WTC11 (cell line): ENCODE measurements at regions not wholly inside any gene's neighbourhood (a gene's known extent, or its start where the extent isn't known, plus 50 kb on each side); places are given as distances from the start of the nearest gene placed in this dataset.

Source experiments
- ATAC-seq: fragments of 200-7000 bp; cut with Tn5 transposase; 2 replicates; pipeline ENCODE4 v1.10.0; 2021; ENCODE audit warnings: mild to moderate bottlenecking, moderate library complexity
- CTCF ChIA-PET: fragments of 300-600 bp; sonication (Branson Sonifier 250); formaldehyde crosslinking; loops from one replicate; lab custom pipeline; 2021; ENCODE audit warnings: antibody characterized with exemption; lab: Charles Lee
- POLR2A ChIA-PET: fragments of 350-600 bp; sonication (Branson Sonifier 250); formaldehyde crosslinking; loops from one replicate; lab custom pipeline; 2021; ENCODE audit warnings: antibody characterized with exemption; lab: Charles Lee
- DNase-seq: peaks from one replicate; pipeline ENCODE4 v3.0.0; 2021; ENCODE audit warnings: low spot score
- H3K27ac Mint-ChIP-seq: 2 replicates; pipeline ENCODE4 v1.8.0; 2021; ENCODE audit warnings: mixed read lengths
- H3K27me3 Mint-ChIP-seq: 2 replicates; pipeline ENCODE4 v1.8.0; 2021; ENCODE audit warnings: low read depth, mild to moderate bottlenecking, moderate library complexity, mixed read lengths
- H3K36me3 Mint-ChIP-seq: 2 replicates; pipeline ENCODE4 v1.8.0; 2021; ENCODE audit warnings: mixed read lengths
- H3K4me1 Mint-ChIP-seq: 2 replicates; pipeline ENCODE4 v1.8.0; 2022; ENCODE audit warnings: mixed read lengths
- H3K4me3 Mint-ChIP-seq: 2 replicates; pipeline ENCODE4 v1.8.0; 2021; ENCODE audit warnings: mild to moderate bottlenecking, moderate library complexity, mixed read lengths
- H3K9me3 Mint-ChIP-seq: 2 replicates; pipeline ENCODE4 v1.8.0; 2021; ENCODE audit warnings: mixed read lengths
- ATF1 ChIP-seq: sonication (generic); formaldehyde crosslinking; IDR thresholded peaks from 2 replicates; pipeline ENCODE4 v1.8.1; 2023; ENCODE audit warnings: mild to moderate bottlenecking, moderate library complexity, missing genetic modification reagents
- CREB1 ChIP-seq: sonication (generic); formaldehyde crosslinking; IDR thresholded peaks from 2 replicates; pipeline ENCODE4 v1.8.0; 2023; ENCODE audit warnings: mild to moderate bottlenecking, missing genetic modification reagents
- ESRRA ChIP-seq: sonication (generic); formaldehyde crosslinking; IDR thresholded peaks from 2 replicates; pipeline ENCODE4 v1.8.1; 2022; ENCODE audit warnings: mild to moderate bottlenecking, missing genetic modification reagents, borderline replicate concordance
- FOXK1 ChIP-seq: sonication (generic); formaldehyde crosslinking; IDR thresholded peaks from 2 replicates; pipeline ENCODE4 v1.8.0; 2022; ENCODE audit warnings: mild to moderate bottlenecking, moderate library complexity, missing genetic modification reagents
- GTF2I ChIP-seq: fragments of 250-450 bp; sonication (Bioruptor Pico); conservative IDR thresholded peaks from 2 replicates; pipeline ENCODE4 v1.4.0; 2021; ENCODE audit warnings: mild to moderate bottlenecking
- RORB ChIP-seq: fragments of 250-450 bp; sonication (Bioruptor Pico); IDR thresholded peaks from 2 replicates; pipeline ENCODE4 v1.9.0; 2021; ENCODE audit warnings: mild to moderate bottlenecking
- TCF7 ChIP-seq: sonication (generic); formaldehyde crosslinking; IDR thresholded peaks from 2 replicates; pipeline ENCODE4 v1.8.0; 2022; ENCODE audit warnings: mild to moderate bottlenecking, low read depth, missing genetic modification reagents, moderate library complexity
- USF1 ChIP-seq: sonication (generic); formaldehyde crosslinking; IDR thresholded peaks from 2 replicates; pipeline ENCODE4 v1.8.0; 2022; ENCODE audit warnings: mild to moderate bottlenecking, missing genetic modification reagents
- ZBTB21 ChIP-seq: sonication (generic); formaldehyde crosslinking; IDR thresholded peaks from 2 replicates; pipeline ENCODE4 v1.8.1; 2023; ENCODE audit warnings: mild to moderate bottlenecking, missing genetic modification reagents, borderline replicate concordance
- ZNF232 ChIP-seq: sonication (generic); formaldehyde crosslinking; IDR thresholded peaks from 2 replicates; pipeline ENCODE4 v1.8.0; 2022; ENCODE audit warnings: mild to moderate bottlenecking, missing genetic modification reagents
- ZNF532 ChIP-seq: fragments of 250-450 bp; sonication (Bioruptor Pico); IDR thresholded peaks from 2 replicates; pipeline ENCODE4 v1.9.0; 2021; ENCODE audit warnings: mild to moderate bottlenecking, borderline replicate concordance
- TF ChIP-seq, protein P1 (sequence below): sonication (generic); formaldehyde crosslinking; IDR thresholded peaks from 2 replicates; pipeline ENCODE4 v1.8.1; 2022; ENCODE audit warnings: mild to moderate bottlenecking, moderate library complexity, missing genetic modification reagents
- TF ChIP-seq, protein P2 (sequence below): sonication (generic); formaldehyde crosslinking; IDR thresholded peaks from 2 replicates; pipeline ENCODE4 v1.8.0; 2022; ENCODE audit warnings: missing genetic modification reagents

GRCh38 chr2:209230560-209230959 lies 193.3 kb upstream of the MAP2 start (continued):
- TF ChIP-seq ZNF532 (CRISPR knock-in tag): no peak
- TF ChIP-seq, protein P1, sequence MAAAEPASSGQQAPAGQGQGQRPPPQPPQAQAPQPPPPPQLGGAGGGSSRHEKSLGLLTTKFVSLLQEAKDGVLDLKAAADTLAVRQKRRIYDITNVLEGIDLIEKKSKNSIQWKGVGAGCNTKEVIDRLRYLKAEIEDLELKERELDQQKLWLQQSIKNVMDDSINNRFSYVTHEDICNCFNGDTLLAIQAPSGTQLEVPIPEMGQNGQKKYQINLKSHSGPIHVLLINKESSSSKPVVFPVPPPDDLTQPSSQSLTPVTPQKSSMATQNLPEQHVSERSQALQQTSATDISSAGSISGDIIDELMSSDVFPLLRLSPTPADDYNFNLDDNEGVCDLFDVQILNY (CRISPR knock-in tag): no peak
- no peak for TF ChIP-seq ATF1 (CRISPR knock-in tag)

DNA sequence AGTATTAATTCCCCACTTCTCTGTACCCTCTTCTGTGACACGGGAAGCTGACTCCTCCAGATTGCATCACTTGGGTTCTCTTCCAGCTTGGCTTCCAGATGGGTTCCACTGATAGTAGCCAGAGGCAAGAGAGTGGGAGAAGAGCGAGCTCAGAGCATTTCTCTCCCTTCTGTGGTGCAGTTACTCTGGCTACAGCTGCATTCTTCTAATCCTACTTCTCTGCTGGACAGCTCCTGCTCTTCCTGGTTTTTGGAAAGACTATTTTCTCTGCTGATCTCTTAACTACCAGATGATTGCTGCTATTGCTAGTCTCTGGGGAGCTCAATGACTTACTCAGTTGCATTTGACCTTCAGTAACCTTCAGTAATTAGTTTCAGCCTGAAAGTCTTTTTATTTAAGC lies 187.5 kb upstream of the MAP2 start:
- Mint-ChIP-seq H3K36me3 (peaks cover 14% of the 10 kb centered on the region), H3K27me3 (no peaks in the 10 kb centered on the region), H3K27ac (peak overlapping the region; percentile 83), H3K4me3 (no peak overlapping the region), H3K9me3 (peaks cover 9% of the 10 kb centered on the region), H3K4me1 (peaks cover 26% of the 10 kb centered on the region)
- TF ChIP-seq ZBTB21 (CRISPR knock-in tag) (peak; percentile 35; the same call in 1 of the 2 replicates), FOXK1 (CRISPR knock-in tag) (no peak), RORB (CRISPR knock-in tag) (no peak), ZNF232 (no peak)
- TF ChIP-seq, protein P2, sequence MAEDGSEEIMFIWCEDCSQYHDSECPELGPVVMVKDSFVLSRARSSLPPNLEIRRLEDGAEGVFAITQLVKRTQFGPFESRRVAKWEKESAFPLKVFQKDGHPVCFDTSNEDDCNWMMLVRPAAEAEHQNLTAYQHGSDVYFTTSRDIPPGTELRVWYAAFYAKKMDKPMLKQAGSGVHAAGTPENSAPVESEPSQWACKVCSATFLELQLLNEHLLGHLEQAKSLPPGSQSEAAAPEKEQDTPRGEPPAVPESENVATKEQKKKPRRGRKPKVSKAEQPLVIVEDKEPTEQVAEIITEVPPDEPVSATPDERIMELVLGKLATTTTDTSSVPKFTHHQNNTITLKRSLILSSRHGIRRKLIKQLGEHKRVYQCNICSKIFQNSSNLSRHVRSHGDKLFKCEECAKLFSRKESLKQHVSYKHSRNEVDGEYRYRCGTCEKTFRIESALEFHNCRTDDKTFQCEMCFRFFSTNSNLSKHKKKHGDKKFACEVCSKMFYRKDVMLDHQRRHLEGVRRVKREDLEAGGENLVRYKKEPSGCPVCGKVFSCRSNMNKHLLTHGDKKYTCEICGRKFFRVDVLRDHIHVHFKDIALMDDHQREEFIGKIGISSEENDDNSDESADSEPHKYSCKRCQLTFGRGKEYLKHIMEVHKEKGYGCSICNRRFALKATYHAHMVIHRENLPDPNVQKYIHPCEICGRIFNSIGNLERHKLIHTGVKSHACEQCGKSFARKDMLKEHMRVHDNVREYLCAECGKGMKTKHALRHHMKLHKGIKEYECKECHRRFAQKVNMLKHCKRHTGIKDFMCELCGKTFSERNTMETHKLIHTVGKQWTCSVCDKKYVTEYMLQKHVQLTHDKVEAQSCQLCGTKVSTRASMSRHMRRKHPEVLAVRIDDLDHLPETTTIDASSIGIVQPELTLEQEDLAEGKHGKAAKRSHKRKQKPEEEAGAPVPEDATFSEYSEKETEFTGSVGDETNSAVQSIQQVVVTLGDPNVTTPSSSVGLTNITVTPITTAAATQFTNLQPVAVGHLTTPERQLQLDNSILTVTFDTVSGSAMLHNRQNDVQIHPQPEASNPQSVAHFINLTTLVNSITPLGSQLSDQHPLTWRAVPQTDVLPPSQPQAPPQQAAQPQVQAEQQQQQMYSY (CRISPR knock-in tag): peak; percentile 45; the same call in 1 of the 2 replicates
- ChIA-PET CTCF (interaction anchor here (0.5 to 1.1 kb wide), 3 partner anchors 14 to 770 kb away, joined by 3 to 4 read pairs (median 3); no protein-coding TSS in a partner anchor), POLR2A (interaction anchor here (0.6 kb wide), 1 partner anchor 588 kb away, joined by 3 read pairs; no protein-coding TSS in a partner anchor)
- peak; percentile 99 for ATAC-seq
- peak; percentile 14 for DNase-seq

GRCh38 chr2:209238765-209239584 lies 184.9 kb upstream of the MAP2 start:
- POLR2A ChIA-PET: no interaction called here
- Mint-ChIP-seq H3K4me3 (no peak overlapping the region), H3K4me1 (peaks cover 25% of the 10 kb centered on the region), H3K9me3 (peaks cover 33% of the 10 kb centered on the region), H3K36me3 (peaks cover 29% of the 10 kb centered on the region), H3K27me3 (peaks cover 4% of the 10 kb centered on the region), H3K27ac (no peak overlapping the region)
- CTCF ChIA-PET: no interaction called here
- TF ChIP-seq GTF2I (no peak), ESRRA (no peak), CREB1 (no peak), USF1 (CRISPR knock-in tag) (no peak), TCF7 (CRISPR knock-in tag) (no peak)
- ATAC-seq (no peak), DNase-seq (no peak)
